Mesendoderm (in vitro differentiated cells): ENCODE measurements at regions not wholly inside any gene's neighbourhood (a gene's known extent, or its start where the extent isn't known, plus 50 kb on each side); places are given as distances from the start of the nearest gene placed in this dataset.

Source experiments
- DNase-seq: peaks from one replicate; pipeline ENCODE4 v3.0.0; 2013
- H2AK5ac ChIP-seq: 2 replicates; pipeline ENCODE4 v1.6.1; 2013; ENCODE audit warnings: low read length, inconsistent platforms
- H2BK120ac ChIP-seq: 2 replicates; pipeline ENCODE4 v1.6.1; 2013; ENCODE audit warnings: low read depth, mild to moderate bottlenecking, low read length, moderate library complexity, mixed read lengths
- H2BK15ac ChIP-seq: replicated peaks from 2 replicates; pipeline ENCODE4 v1.6.1; 2013; ENCODE audit warnings: low read depth, mild to moderate bottlenecking, moderate library complexity
- H2BK5ac ChIP-seq: 2 replicates; pipeline ENCODE4 v1.6.1; 2013; ENCODE audit warnings: low read length, inconsistent platforms
- H3K18ac ChIP-seq: 2 replicates; pipeline ENCODE4 v1.6.1; 2013; ENCODE audit warnings: mild to moderate bottlenecking, low read length, mixed read lengths
- H3K23ac ChIP-seq: one replicate; pipeline ENCODE4 v1.6.1; 2013; ENCODE audit warnings: low read length
- H3K27ac ChIP-seq: 2 replicates; pipeline ENCODE4 v1.5.1; 2013; ENCODE audit warnings: low read depth, mild to moderate bottlenecking, inconsistent platforms, low read length, moderate library complexity
- H3K27me3 ChIP-seq: 2 replicates; pipeline ENCODE4 v1.6.1; 2013; ENCODE audit warnings: low read length, control low read depth, mild to moderate bottlenecking, inconsistent platforms; ENCODE audit not compliant: insufficient read depth, poor library complexity
- H3K36me3 ChIP-seq: 2 replicates; pipeline ENCODE4 v1.6.1; 2013; ENCODE audit warnings: low read length, inconsistent platforms; ENCODE audit not compliant: control insufficient read depth, insufficient read depth
- H3K4ac ChIP-seq: one replicate; pipeline ENCODE4 v1.6.1; 2013; ENCODE audit warnings: low read depth, mild to moderate bottlenecking, low read length, moderate library complexity
- H3K4me1 ChIP-seq: 2 replicates; pipeline ENCODE4 v1.6.1; 2013; ENCODE audit warnings: low read depth, low read length, inconsistent platforms; ENCODE audit not compliant: control insufficient read depth
- H3K4me2 ChIP-seq: 2 replicates; pipeline ENCODE4 v1.6.1; 2013; ENCODE audit warnings: low read length
- H3K4me3 ChIP-seq: 2 replicates; pipeline ENCODE4 v1.5.1; 2013; ENCODE audit warnings: mild to moderate bottlenecking, low read length
- H3K56ac ChIP-seq: one replicate; pipeline ENCODE4 v1.6.1; 2013; ENCODE audit warnings: low read length
- H3K79me1 ChIP-seq: 2 replicates; pipeline ENCODE4 v1.6.1; 2013; ENCODE audit warnings: low read length, inconsistent platforms
- H3K79me2 ChIP-seq: 2 replicates; pipeline ENCODE4 v1.6.1; 2013; ENCODE audit warnings: mild to moderate bottlenecking, low read length; ENCODE audit not compliant: control insufficient read depth, insufficient read depth
- H3K9ac ChIP-seq: 2 replicates; pipeline ENCODE4 v1.6.1; 2013; ENCODE audit warnings: low read length, inconsistent platforms
- H4K5ac ChIP-seq: one replicate; pipeline ENCODE4 v1.6.1; 2013; ENCODE audit warnings: low read length
- H4K8ac ChIP-seq: one replicate; pipeline ENCODE4 v1.6.1; 2013; ENCODE audit warnings: low read depth, mild to moderate bottlenecking, control low read depth, low read length, moderate library complexity
- WGBS: extraction: QIAGEN DNeasy Blood & Tissue Kit; methylation state at CpG from one replicate; pipeline ENCODE4 v1.1.7; 2013; ENCODE audit warnings: low lambda C conversion rate, missing lambda C conversion rate; ENCODE audit not compliant: insufficient coverage; ENCODE audit errors: extremely low coverage; 5-methylcytosine and 5-hydroxymethylcytosine counted together

DNA sequence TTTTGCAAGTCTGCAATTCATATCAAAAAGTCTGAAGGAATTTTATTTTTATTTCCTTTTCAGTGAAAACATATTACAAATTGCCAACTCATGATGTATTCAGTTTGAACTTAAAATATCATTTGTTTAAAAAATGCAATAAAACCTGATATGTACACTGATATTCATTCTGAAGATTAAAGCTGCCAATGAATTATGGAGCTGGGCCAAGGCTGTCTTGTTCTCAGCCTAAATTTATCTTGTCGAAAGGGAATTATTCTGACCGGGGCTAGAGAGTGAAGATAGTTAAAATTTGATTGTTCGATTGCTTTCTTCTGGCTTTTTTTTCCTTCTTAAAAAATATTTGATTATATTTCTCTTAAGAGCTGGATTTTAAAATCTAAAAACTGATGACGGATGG is 54.0 kb upstream of the RBFOX1 start:
- Histone ChIP-seq H3K27me3 (no peaks in the 10 kb centered on the region), H3K27ac (no peak overlapping the region), H2BK5ac (no peak overlapping the region), H4K8ac (no peak overlapping the region), H3K56ac (no peak overlapping the region), H2BK120ac (no peak overlapping the region), H3K79me2 (no peaks in the 10 kb centered on the region), H3K4me1 (no peaks in the 10 kb centered on the region), H3K79me1 (no peaks in the 10 kb centered on the region), H2AK5ac (no peak overlapping the region), H3K4ac (no peak overlapping the region), H3K9ac (no peak overlapping the region), H2BK15ac (no peak overlapping the region), H3K4me3 (no peak overlapping the region), H3K36me3 (no peaks in the 10 kb centered on the region), H4K5ac (no peak overlapping the region), H3K4me2 (no peak overlapping the region), H3K18ac (no peak overlapping the region), H3K23ac (no peak overlapping the region)
- DNase-seq = no peak
- no CpG with 5 or more reads among the region's 4 CpGs for WGBS

DNA sequence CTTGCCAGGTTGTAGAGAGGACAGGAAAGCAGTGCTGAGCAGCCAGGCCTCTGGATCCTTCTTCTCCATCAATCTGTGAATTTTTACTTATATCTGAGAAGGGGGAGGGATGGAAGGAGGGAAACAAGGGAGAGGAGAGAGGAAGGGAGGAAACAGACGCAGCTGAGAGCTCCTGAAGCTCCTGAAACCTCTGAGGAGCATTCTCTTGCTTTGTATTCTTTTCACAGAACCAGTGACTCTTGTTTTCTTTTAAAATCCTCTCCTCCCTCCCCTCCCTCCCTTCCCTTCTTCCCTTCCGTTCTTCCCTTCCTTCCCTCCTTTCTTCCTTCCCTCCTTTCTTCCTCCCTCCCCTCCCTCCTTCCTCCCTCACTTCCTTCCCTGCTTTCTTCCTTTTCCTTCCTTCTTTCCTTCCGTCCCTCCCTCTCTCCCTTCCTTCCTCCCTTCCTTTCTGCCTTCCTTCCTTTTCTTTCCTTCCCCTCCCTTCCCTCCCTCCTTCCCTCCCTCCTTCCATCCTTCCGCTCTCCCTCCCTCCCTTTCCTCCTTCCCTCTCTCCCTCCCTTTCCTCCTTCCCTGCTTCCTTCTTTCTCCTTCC is 60.0 kb upstream of the RBFOX1 start:
- Histone ChIP-seq H3K79me2 (no peaks in the 10 kb centered on the region), H3K4me1 (peaks cover 6% of the 10 kb centered on the region), H2BK120ac (no peak overlapping the region), H3K23ac (no peak overlapping the region), H3K56ac (no peak overlapping the region), H3K27ac (no peak overlapping the region), H4K8ac (no peak overlapping the region), H3K27me3 (no peaks in the 10 kb centered on the region), H3K4ac (no peak overlapping the region), H2AK5ac (no peak overlapping the region), H2BK15ac (no peak overlapping the region), H4K5ac (no peak overlapping the region), H3K18ac (no peak overlapping the region), H2BK5ac (no peak overlapping the region), H3K36me3 (no peaks in the 10 kb centered on the region), H3K79me1 (no peaks in the 10 kb centered on the region), H3K4me3 (no peak overlapping the region), H3K4me2 (no peak overlapping the region), H3K9ac (no peak overlapping the region)
- no CpG with 5 or more reads among the region's 4 CpGs for WGBS
- DNase-seq = no peak

DNA sequence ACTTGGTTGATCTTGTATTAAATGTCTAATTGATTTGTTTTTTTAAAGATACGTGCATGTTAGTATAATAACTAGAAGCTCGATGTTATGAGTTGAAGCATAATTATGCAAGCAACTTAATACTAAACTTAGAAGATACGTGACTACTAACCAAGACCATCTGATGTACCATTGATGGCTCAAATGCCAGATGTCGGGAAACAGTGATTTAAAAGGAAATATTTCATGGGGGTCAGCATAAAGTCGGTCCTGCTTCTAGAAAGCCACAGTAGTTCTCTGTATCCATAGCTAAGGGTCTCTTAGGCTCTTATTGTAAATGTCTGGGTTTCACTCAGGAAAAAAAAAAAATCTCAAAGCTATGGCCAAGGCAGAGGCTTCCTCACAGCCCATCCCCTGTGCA is 61.2 kb upstream of the RBFOX1 start:
- Histone ChIP-seq H3K4me3 (no peak overlapping the region), H3K79me1 (no peaks in the 10 kb centered on the region), H3K4ac (no peak overlapping the region), H3K9ac (no peak overlapping the region), H2BK120ac (no peak overlapping the region), H3K36me3 (no peaks in the 10 kb centered on the region), H4K8ac (no peak overlapping the region), H3K18ac (no peak overlapping the region), H3K27me3 (no peaks in the 10 kb centered on the region), H3K4me2 (no peak overlapping the region), H2BK5ac (no peak overlapping the region), H2BK15ac (no peak overlapping the region), H3K56ac (no peak overlapping the region), H3K27ac (no peak overlapping the region), H3K23ac (no peak overlapping the region), H3K79me2 (no peaks in the 10 kb centered on the region), H4K5ac (no peak overlapping the region), H2AK5ac (no peak overlapping the region), H3K4me1 (peaks cover 6% of the 10 kb centered on the region)
- no CpG with 5 or more reads among the region's 5 CpGs for WGBS
- no peak for DNase-seq

DNA sequence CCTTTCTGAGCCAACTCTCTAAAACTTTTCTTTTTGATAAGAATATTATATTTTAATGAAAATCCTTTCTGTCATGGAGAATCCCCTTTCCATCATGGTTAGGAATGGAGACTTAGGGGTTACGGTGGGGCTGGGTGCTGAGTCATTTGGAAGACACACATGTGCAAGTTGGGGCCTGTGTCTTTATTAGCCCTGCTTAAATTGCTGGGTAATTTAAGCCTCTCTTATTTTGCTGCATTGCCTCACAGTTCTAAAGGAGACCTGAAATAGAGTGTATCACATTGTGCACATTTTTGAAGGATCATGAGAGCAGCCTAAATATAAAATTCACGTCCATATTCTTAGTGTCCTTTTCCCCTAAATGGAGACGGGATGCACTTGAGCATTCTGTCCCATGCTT is 61.8 kb upstream of the RBFOX1 start:
- H2BK5ac ChIP-seq = peak overlapping the region; percentile 32
- H3K4me1 ChIP-seq = peaks cover 6% of the 10 kb centered on the region
- no peak overlapping the region for H3K27ac ChIP-seq
- H3K56ac ChIP-seq = no peak overlapping the region
- DNase-seq = no peak
- H2BK15ac ChIP-seq = no peak overlapping the region
- H3K18ac ChIP-seq = peak overlapping the region; percentile 84
- H3K9ac ChIP-seq = no peak overlapping the region
- no peak overlapping the region for H3K23ac ChIP-seq
- H3K36me3 ChIP-seq = no peaks in the 10 kb centered on the region
- no peaks in the 10 kb centered on the region for H3K79me1 ChIP-seq
- no peak overlapping the region for H2BK120ac ChIP-seq
- no peak overlapping the region for H3K4ac ChIP-seq
- no peak overlapping the region for H4K5ac ChIP-seq
- no CpG with 5 or more reads among the region's 3 CpGs for WGBS
- H3K79me2 ChIP-seq = no peaks in the 10 kb centered on the region
- H3K27me3 ChIP-seq = no peaks in the 10 kb centered on the region
- no peak overlapping the region for H3K4me3 ChIP-seq
- no peak overlapping the region for H3K4me2 ChIP-seq
- H4K8ac ChIP-seq = no peak overlapping the region
- H2AK5ac ChIP-seq = peak overlapping the region; percentile 32

DNA sequence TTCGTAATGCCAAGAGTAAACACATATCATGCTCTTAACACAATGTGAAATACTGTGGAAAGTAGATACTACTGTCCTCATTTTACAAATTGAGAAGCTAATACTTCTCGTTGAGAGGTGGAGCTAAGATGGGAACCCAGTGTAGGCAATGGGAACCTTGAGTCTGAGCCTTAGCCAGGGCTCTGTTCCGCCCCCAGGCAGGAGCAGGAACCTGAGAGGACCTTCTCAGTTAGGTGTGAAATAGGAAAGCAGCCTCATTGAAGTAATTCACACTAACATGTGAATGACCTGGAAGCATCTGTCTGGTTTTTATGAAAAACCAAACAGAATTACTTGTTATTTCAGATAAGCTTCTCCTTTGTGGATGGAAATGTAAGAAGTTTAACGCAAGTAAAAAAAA is 62.6 kb upstream of the RBFOX1 start:
- H3K79me2 ChIP-seq = no peaks in the 10 kb centered on the region
- H3K4me2 ChIP-seq = no peak overlapping the region
- H3K4me1 ChIP-seq = peaks cover 6% of the 10 kb centered on the region
- no peak overlapping the region for H3K4me3 ChIP-seq
- DNase-seq = peak; percentile 87
- H3K56ac ChIP-seq = no peak overlapping the region
- H3K23ac ChIP-seq = no peak overlapping the region
- H3K79me1 ChIP-seq = no peaks in the 10 kb centered on the region
- no peak overlapping the region for H2BK120ac ChIP-seq
- H3K9ac ChIP-seq = no peak overlapping the region
- H3K18ac ChIP-seq = no peak overlapping the region
- H4K5ac ChIP-seq = no peak overlapping the region
- no CpG with 5 or more reads among the region's 4 CpGs for WGBS
- no peak overlapping the region for H2AK5ac ChIP-seq
- no peak overlapping the region for H4K8ac ChIP-seq
- H2BK5ac ChIP-seq = no peak overlapping the region
- H3K27ac ChIP-seq = no peak overlapping the region
- H3K4ac ChIP-seq = no peak overlapping the region
- H3K36me3 ChIP-seq = no peaks in the 10 kb centered on the region
- no peaks in the 10 kb centered on the region for H3K27me3 ChIP-seq
- no peak overlapping the region for H2BK15ac ChIP-seq

DNA sequence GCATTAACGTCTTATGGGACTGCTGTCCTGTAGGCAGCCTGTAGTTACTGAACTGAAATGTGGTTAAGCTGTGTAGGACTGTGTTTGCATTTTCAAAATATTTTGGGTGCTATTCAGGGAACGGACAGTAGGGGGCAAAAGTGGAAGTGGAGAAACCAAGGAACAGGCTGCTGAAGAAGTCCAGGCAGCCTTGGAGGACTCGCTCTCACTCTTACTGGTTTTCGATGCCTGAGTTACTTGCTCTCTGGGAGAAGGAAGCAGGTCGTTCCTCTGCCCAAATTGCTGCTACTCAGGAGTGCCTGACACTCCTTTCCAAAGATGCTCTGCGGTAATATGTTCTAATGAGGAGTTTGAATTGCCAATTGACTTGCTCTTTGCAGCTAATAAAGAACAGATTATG is 64.5 kb upstream of the RBFOX1 start:
- Histone ChIP-seq H3K36me3 (no peaks in the 10 kb centered on the region), H3K27me3 (no peaks in the 10 kb centered on the region), H3K79me2 (no peaks in the 10 kb centered on the region), H3K56ac (peak overlapping the region; percentile 12), H3K4me1 (peaks cover 6% of the 10 kb centered on the region), H3K4me3 (no peak overlapping the region), H2AK5ac (peak overlapping the region; percentile 1), H2BK5ac (no peak overlapping the region), H3K4me2 (no peak overlapping the region), H2BK15ac (no peak overlapping the region), H4K8ac (no peak overlapping the region), H3K4ac (peak overlapping the region; percentile 10), H3K23ac (no peak overlapping the region), H4K5ac (no peak overlapping the region), H3K79me1 (no peaks in the 10 kb centered on the region), H3K9ac (no peak overlapping the region), H2BK120ac (no peak overlapping the region), H3K18ac (no peak overlapping the region), H3K27ac (no peak overlapping the region)
- no CpG with 5 or more reads among the region's 6 CpGs for WGBS
- DNase-seq = peak; percentile 88
